ENCODE measurements at regions not wholly inside any gene's neighbourhood (a gene's known extent, or its start where the extent isn't known, plus 50 kb on each side); places are given as distances from the start of the nearest gene placed in this dataset.

GRCh38 chr10:10209167-10209566 lies 808.5 kb upstream of the CELF2 start:
- dilution Hi-C loops (cut with MboI; ENCODE audit: extremely low pct_ligation_motif_present, low sequenced_read_pairs): no loop called here
- Histone ChIP-seq H3K4me2 (ENCODE audit: control insufficient read depth, extremely low read depth, insufficient read depth, low read depth, low read length) (no peak overlapping the region), H3K9ac (ENCODE audit: control insufficient read depth, extremely low read depth, insufficient read depth, low read length) (no peak overlapping the region), H3K27me3 (ENCODE audit: control insufficient read depth, extremely low read depth, insufficient read depth, low read length) (no peaks in the 10 kb centered on the region), H3K4me3 (ENCODE audit: control insufficient read depth in 2 of 3, extremely low read depth in 1 of 3, insufficient read depth in 2 of 3, low read depth in 1 of 3, low read length in 3 of 3) (no peak overlapping the region), H3K36me3 (ENCODE audit: control insufficient read depth in 2 of 2, extremely low read depth in 1 of 2, insufficient read depth in 2 of 2, low read length in 2 of 2) (no peaks in the 10 kb centered on the region), H2AFZ (ENCODE audit: control insufficient read depth, low read length) (no peak overlapping the region), H3K79me2 (ENCODE audit: control insufficient read depth, insufficient read depth, low read length) (no peaks in the 10 kb centered on the region), H4K20me1 (ENCODE audit: control insufficient read depth, extremely low read depth, insufficient read depth, low read length) (no peaks in the 10 kb centered on the region), H3K4me1 (ENCODE audit: control insufficient read depth, extremely low read depth, insufficient read depth, low read length) (no peaks in the 10 kb centered on the region), H3K9me3 (ENCODE audit: control insufficient read depth, low read depth, low read length) (no peaks in the 10 kb centered on the region), H3K27ac (ENCODE audit: control insufficient read depth, insufficient read depth, low read length) (no peak overlapping the region), H3K9me1 (ENCODE audit: control insufficient read depth, extremely low read depth, insufficient read depth, low read length) (no peaks in the 10 kb centered on the region)
- no peak for FAIRE-seq
- no peak for DNase-seq (ENCODE audit: low read depth, low spot score)
- TF ChIP-seq EZH2 (IDR thresholded peaks at IDR 0.05; ENCODE audit: low read length) (no peak), CTCF (optimal IDR thresholded peaks at IDR 0.05 in 1 of 3, IDR thresholded peaks at IDR 0.05 in 1 of 3, conservative IDR thresholded peaks at IDR 0.05 in 1 of 3; ENCODE audit: extremely low read depth in 1 of 3, insufficient read depth in 2 of 3, low read length in 3 of 3) (no peak)

GRCh38 chr10:10211409-10211808 lies 806.3 kb upstream of the CELF2 start:
- TF ChIP-seq CTCF (optimal IDR thresholded peaks at IDR 0.05 in 1 of 3, IDR thresholded peaks at IDR 0.05 in 1 of 3, conservative IDR thresholded peaks at IDR 0.05 in 1 of 3; ENCODE audit: extremely low read depth in 1 of 3, insufficient read depth in 2 of 3, low read length in 3 of 3): no peak
- no peak for TF ChIP-seq EZH2 (IDR thresholded peaks at IDR 0.05; ENCODE audit: low read length)
- Histone ChIP-seq H3K4me1 (ENCODE audit: control insufficient read depth, extremely low read depth, insufficient read depth, low read length) (no peaks in the 10 kb centered on the region), H3K36me3 (ENCODE audit: control insufficient read depth in 2 of 2, extremely low read depth in 1 of 2, insufficient read depth in 2 of 2, low read length in 2 of 2) (no peaks in the 10 kb centered on the region), H3K9ac (ENCODE audit: control insufficient read depth, extremely low read depth, insufficient read depth, low read length) (no peak overlapping the region), H3K4me2 (ENCODE audit: control insufficient read depth, extremely low read depth, insufficient read depth, low read depth, low read length) (no peak overlapping the region), H3K4me3 (ENCODE audit: control insufficient read depth in 2 of 3, extremely low read depth in 1 of 3, insufficient read depth in 2 of 3, low read depth in 1 of 3, low read length in 3 of 3) (no peak overlapping the region), H3K27me3 (ENCODE audit: control insufficient read depth, extremely low read depth, insufficient read depth, low read length) (no peaks in the 10 kb centered on the region), H4K20me1 (ENCODE audit: control insufficient read depth, extremely low read depth, insufficient read depth, low read length) (no peaks in the 10 kb centered on the region), H3K27ac (ENCODE audit: control insufficient read depth, insufficient read depth, low read length) (no peak overlapping the region), H2AFZ (ENCODE audit: control insufficient read depth, low read length) (no peak overlapping the region), H3K79me2 (ENCODE audit: control insufficient read depth, insufficient read depth, low read length) (no peaks in the 10 kb centered on the region), H3K9me1 (ENCODE audit: control insufficient read depth, extremely low read depth, insufficient read depth, low read length) (no peaks in the 10 kb centered on the region), H3K9me3 (ENCODE audit: control insufficient read depth, low read depth, low read length) (no peaks in the 10 kb centered on the region)
- DNase-seq (ENCODE audit: low read depth, low spot score) (no peak), FAIRE-seq (no peak)
- dilution Hi-C loops (cut with MboI; ENCODE audit: extremely low pct_ligation_motif_present, low sequenced_read_pairs): no loop called here
